ENCODE measurements at regions not wholly inside any gene's neighbourhood (a gene's known extent, or its start where the extent isn't known, plus 50 kb on each side); places are given as distances from the start of the nearest gene placed in this dataset.

DNA sequence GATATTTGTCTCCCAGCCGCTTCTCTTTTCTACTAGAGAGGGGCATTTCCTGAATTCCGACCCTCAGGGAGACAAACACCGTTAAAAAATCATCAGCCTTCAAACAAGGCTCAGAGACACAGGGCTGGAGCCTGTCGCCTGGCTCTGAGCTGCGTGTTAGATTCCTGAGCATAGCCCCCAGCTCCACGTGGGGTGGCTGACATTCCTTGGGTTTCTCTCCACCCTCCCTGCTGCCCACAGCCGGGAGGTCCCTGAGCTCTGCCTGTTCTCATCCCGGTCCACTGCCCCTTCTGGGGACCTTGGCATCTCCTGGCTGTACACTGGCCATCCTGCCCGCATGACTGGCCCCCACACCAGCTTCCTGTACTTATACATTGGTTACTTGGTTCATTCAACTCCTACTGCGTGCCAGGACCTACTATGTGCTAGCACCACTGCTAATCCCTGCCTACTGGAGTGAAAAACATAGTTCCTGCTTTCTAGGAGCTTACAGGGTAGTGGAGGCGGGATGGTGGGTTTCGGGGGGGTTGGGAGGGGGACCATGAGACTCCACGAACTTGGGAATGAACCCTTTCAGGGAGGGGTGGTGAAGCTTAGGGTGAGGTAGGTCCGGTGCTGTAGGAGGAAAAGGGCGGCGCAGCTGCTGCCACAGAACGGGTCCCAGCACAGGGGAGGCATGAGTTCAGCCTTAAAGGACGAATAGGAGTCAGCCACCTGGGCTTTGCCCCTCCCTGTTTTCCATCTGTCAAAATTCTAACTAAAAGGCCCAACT lies 52.1 kb upstream of the TMEM132E start:
- TF ChIP-seq, protein P1, sequence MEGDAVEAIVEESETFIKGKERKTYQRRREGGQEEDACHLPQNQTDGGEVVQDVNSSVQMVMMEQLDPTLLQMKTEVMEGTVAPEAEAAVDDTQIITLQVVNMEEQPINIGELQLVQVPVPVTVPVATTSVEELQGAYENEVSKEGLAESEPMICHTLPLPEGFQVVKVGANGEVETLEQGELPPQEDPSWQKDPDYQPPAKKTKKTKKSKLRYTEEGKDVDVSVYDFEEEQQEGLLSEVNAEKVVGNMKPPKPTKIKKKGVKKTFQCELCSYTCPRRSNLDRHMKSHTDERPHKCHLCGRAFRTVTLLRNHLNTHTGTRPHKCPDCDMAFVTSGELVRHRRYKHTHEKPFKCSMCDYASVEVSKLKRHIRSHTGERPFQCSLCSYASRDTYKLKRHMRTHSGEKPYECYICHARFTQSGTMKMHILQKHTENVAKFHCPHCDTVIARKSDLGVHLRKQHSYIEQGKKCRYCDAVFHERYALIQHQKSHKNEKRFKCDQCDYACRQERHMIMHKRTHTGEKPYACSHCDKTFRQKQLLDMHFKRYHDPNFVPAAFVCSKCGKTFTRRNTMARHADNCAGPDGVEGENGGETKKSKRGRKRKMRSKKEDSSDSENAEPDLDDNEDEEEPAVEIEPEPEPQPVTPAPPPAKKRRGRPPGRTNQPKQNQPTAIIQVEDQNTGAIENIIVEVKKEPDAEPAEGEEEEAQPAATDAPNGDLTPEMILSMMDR (IDR thresholded peaks at IDR 0.05) = no peak
- no peak for TF ChIP-seq POLR2A (IDR thresholded peaks at IDR 0.05)
